GM19438 (cell line): ENCODE measurements at regions not wholly inside any gene's neighbourhood (a gene's known extent, or its start where the extent isn't known, plus 50 kb on each side); places are given as distances from the start of the nearest gene placed in this dataset.
"Not testable (repeated sequence)": the region's sequence is repeated elsewhere in the genome, so short reads cannot be mapped to it uniquely, and the experiment has no call there.

Experiments
- ATAC-seq: cut with Tn5 transposase; IDR thresholded peaks from one replicate; pipeline ENCODE4 v1.9.1; 2021; ENCODE audit warnings: low read depth; ENCODE audit not compliant: unreplicated experiment

GRCh38 chrX:139202742-139203420 lies 327.7 kb upstream of the F9 start:
- ATAC-seq = no peak

DNA sequence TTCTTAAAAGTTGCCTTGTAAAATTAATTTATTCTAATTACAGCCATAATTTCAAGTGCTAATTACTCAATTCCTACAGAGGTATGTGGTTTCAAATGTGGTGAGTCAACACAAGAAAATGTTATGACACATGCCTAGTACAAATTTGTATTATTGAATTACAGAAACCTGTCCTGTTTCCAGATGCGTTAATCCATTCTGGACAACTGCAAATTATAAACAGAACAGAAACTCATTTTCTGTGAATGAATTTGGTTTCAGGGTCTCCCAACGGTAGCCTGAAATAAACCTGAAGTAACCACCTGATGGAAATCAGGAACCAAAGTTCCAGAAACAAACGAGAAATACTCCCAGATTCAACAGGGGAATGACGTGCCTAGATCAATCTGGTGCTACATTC lies 328.6 kb upstream of the F9 start:
- no peak for ATAC-seq

DNA sequence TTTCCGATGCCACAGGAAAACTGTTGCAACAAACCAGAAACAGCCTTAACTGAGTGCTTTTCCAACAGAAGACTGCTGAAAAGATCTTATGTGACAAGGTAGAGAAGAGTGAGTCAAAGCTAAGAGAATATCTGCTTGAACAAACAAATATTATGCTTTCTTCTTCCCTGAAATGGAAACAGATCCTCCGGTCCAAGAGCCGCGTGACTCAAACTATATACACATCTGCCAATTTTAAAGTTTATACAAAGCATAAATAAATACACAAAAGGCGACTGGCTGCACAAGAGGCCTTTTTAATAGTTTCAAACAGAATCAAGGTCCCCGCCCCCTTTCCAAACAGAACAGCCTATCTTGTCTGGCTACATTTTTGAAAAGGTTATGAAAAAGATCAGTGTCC lies 329.7 kb upstream of the F9 start:
- no peak for ATAC-seq

- ATAC-seq = no peak
Observed at GRCh38 chrX:139200346-139200745, 330.2 kb upstream of the F9 start.

GRCh38 chrX:139199933-139200332 lies 330.6 kb upstream of the F9 start:
- ATAC-seq = no peak

GRCh38 chrX:139198936-139199335 lies 331.6 kb upstream of the F9 start:
- ATAC-seq = no peak

- no peak for ATAC-seq
Observed at GRCh38 chrX:139196890-139197289, 333.6 kb upstream of the F9 start.

DNA sequence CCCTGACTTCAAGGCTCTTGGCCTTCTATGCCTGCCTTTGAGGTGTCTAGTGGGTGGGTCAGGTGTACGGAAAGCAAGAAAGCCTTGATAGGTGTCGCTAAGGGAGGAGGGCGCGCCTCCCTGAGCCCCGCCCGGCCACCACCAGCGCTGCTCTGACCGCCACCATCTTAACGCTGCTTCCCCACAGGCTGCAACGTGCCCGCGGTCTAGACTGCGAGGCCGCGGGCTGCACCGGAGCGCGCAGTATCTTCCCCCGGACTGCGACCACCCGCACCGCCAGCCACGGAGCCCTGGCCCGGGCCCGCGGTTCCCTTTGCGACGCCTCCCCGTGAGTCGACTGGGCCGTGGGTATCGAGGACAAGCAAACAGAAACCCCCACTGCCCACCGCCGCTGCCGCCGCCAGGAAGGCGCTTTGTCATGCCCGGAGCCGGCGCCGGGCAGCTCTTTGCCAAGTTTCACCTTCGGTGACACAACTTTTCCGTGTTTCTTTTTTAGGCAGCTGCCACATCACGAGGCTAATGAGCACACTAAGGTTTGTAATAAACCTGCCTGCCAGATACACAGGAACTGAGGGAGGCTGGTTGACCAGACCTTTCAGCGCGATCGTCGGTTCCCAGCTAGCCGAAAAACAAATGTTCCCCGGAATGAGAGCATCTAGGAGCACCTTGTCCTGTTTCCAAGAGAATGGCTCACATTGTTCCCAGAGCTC lies 335.8 kb upstream of the F9 start:
- no peak for ATAC-seq

GRCh38 chrX:139192386-139192961 lies 338.1 kb upstream of the F9 start:
- ATAC-seq = no peak

- no peak for ATAC-seq
Observed at GRCh38 chrX:139191746-139192385, 338.7 kb upstream of the F9 start.

GRCh38 chrX:139191286-139191685 lies 339.3 kb upstream of the F9 start:
- ATAC-seq = no peak

GRCh38 chrX:139187738-139188137 lies 342.8 kb upstream of the F9 start:
- no peak for ATAC-seq

- no peak for ATAC-seq
Observed at GRCh38 chrX:139186991-139187390, 343.5 kb upstream of the F9 start.

DNA sequence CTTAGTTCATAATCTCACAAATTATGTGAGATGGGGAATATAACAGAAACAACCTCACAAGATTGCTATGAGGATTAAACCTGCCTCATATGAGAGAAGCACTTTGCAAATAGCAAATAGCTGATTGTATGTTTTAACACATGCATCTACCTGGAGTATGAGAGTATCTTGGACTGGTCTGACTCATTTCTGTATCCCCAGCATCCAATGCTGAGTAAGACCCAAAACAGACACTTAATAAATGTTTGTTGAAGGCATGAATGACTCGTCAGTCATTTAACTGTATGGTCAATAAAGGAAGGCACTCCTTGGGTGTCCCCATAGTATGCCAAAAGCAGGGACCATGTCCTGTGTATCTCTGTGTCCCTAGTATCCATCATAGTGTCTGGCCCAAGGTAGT lies 350.9 kb upstream of the F9 start:
- no peak for ATAC-seq

- no peak for ATAC-seq
Observed at GRCh38 chrX:139178980-139179379, 351.6 kb upstream of the F9 start.

GRCh38 chrX:139172731-139173130 lies 357.8 kb upstream of the F9 start:
- ATAC-seq = no peak

- ATAC-seq = no peak
Observed at GRCh38 chrX:139170526-139171173, 359.9 kb upstream of the F9 start.

DNA sequence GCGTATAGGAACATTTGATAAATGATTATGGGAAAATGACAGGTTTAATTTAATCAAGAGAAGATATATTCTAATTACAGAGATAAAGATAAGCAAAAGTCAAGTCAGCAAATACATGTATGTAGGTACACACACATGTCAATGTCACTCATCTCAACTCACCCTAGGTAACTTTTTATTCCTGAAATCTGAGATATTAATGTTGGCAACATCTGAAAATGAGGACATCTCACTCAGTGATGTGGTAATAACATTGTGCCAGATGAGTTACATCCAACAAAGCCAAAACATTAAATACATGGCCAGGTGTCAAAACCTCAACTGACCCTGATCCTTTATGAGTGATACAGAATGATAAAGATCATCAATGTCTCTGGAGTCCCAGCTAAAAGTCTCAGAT lies 363.3 kb upstream of the F9 start:
- no peak for ATAC-seq

DNA sequence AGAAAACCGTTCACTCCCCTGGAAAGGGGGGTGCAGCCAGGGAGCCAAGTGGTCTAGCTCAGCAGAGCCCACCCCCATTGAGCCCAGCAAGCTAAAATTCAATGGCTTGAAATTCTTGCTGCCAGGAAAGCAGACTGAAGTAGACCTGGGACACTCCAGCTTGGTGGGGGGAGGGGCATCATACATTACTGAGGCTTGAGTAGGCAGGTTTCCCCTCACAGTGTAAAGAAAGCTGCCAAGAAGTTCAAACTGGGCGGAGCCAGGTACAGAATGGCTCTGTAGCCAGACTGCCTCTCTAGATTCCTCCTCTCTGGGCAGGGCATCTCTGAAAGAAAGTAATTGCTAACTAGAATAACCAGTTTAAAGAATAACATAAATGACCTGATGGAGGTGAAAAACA lies 372.3 kb upstream of the F9 start:
- ATAC-seq = no peak

DNA sequence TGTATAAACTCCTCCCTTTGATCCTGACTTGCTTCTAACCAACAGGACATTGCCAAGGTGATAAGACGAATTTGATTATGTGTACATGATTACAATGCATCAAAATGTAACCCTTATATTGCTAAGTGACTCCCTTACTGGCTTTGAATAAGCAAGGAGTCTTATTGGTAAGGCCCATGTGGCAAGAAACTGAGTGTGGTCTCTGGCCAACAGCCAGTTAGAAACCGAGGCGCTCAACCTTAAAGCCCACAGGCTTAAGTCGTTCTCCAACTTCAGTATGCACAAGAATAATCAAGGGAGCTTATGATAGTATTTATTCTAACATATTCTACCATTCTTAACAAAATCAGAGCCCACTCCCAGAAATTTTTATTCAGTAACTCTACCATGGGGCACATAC lies 374.2 kb upstream of the F9 start:
- ATAC-seq = no peak

- not testable (repeated sequence) for ATAC-seq
Observed at GRCh38 chrX:139146625-139147024, 383.9 kb upstream of the F9 start.
